ENCODE measurements at regions not wholly inside any gene's neighbourhood (a gene's known extent, or its start where the extent isn't known, plus 50 kb on each side); places are given as distances from the start of the nearest gene placed in this dataset.

DNA sequence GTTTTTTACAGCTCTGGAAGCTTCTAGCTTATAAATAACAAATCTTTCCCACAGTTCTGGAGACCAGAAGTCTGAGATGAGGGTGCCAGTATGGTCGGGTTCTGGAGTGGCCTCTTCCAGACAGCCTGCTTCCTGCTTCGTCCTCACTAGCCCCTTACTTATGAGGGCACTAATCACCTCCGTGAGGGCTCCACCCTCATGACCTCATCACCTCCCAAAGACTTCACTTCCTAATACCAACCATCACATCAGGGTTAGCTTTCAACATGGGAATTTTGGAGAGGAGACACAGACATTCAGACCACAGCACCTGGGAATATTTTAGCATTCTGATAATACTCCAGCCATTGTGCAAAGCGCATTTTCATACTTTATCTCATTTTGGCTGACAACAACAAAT lies 223.7 kb upstream of the IRF2BP2 start:
- no TSS peak for BruUV-seq (replicated peaks)
- TF ChIP-seq, protein P1, sequence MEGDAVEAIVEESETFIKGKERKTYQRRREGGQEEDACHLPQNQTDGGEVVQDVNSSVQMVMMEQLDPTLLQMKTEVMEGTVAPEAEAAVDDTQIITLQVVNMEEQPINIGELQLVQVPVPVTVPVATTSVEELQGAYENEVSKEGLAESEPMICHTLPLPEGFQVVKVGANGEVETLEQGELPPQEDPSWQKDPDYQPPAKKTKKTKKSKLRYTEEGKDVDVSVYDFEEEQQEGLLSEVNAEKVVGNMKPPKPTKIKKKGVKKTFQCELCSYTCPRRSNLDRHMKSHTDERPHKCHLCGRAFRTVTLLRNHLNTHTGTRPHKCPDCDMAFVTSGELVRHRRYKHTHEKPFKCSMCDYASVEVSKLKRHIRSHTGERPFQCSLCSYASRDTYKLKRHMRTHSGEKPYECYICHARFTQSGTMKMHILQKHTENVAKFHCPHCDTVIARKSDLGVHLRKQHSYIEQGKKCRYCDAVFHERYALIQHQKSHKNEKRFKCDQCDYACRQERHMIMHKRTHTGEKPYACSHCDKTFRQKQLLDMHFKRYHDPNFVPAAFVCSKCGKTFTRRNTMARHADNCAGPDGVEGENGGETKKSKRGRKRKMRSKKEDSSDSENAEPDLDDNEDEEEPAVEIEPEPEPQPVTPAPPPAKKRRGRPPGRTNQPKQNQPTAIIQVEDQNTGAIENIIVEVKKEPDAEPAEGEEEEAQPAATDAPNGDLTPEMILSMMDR (IDR thresholded peaks at IDR 0.05; ENCODE audit: unreplicated experiment), result no peak
- CTCF ChIA-PET, result no interaction called here
- Mint-ChIP-seq H3K4me1 (ENCODE audit: insufficient read depth, unreplicated experiment) (peaks cover 6% of the 10 kb centered on the region), H3K9me3 (ENCODE audit: unreplicated experiment) (no peaks in the 10 kb centered on the region), H3K36me3 (ENCODE audit: insufficient read depth, unreplicated experiment) (no peaks in the 10 kb centered on the region), H3K27ac (ENCODE audit: low read depth, unreplicated experiment) (no peak overlapping the region), H3K4me3 (ENCODE audit: unreplicated experiment) (no peak overlapping the region), H3K27me3 (ENCODE audit: insufficient read depth, unreplicated experiment) (peaks cover 23% of the 10 kb centered on the region)
- DNase-seq (ENCODE audit: unreplicated experiment), result no peak
- intact Hi-C loops (cut with micrococcal nuclease), result loop anchor here (10.0 kb wide), 1 partner anchor 339 kb away; no protein-coding TSS in a partner anchor
- POLR2A ChIA-PET, result interaction anchor here (1.5 kb wide), 1 partner anchor 12 kb away, joined by 4 read pairs; no protein-coding TSS in a partner anchor

DNA sequence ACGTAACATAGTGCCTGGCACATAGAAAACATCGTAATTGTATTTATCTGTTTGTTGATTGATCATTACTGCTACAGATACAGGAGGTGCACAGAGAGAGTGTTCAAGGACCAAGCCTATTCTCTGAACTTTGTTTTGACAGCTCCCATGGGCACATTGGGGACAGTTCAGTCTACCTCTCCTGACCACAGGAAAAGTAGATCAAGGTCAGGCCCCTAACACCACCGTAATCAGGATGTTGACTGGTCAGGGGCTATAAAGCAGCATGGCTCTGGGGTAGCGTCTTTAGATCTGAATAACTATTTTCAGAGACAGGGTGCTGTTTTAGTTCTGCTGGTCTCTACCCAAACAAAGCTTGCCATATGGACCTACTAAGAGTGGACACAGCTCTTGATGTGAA lies 223.1 kb upstream of the IRF2BP2 start:
- ChIA-PET CTCF (no interaction called here), POLR2A (interaction anchor here (1.1 to 1.5 kb wide), 2 partner anchors 12 to 65 kb away, joined by 3 to 4 read pairs; no protein-coding TSS in a partner anchor)
- no TSS peak for BruUV-seq (replicated peaks)
- Mint-ChIP-seq H3K36me3 (ENCODE audit: insufficient read depth, unreplicated experiment) (no peaks in the 10 kb centered on the region), H3K27ac (ENCODE audit: low read depth, unreplicated experiment) (no peak overlapping the region), H3K27me3 (ENCODE audit: insufficient read depth, unreplicated experiment) (peaks cover 29% of the 10 kb centered on the region), H3K4me1 (ENCODE audit: insufficient read depth, unreplicated experiment) (peaks cover 6% of the 10 kb centered on the region), H3K9me3 (ENCODE audit: unreplicated experiment) (no peaks in the 10 kb centered on the region), H3K4me3 (ENCODE audit: unreplicated experiment) (no peak overlapping the region)
- no peak for DNase-seq (ENCODE audit: unreplicated experiment)
- intact Hi-C loops (cut with micrococcal nuclease), result loop anchor here (10.0 kb wide), 1 partner anchor 338 kb away; no protein-coding TSS in a partner anchor
- TF ChIP-seq, protein P1 (IDR thresholded peaks at IDR 0.05; ENCODE audit: unreplicated experiment), result no peak

DNA sequence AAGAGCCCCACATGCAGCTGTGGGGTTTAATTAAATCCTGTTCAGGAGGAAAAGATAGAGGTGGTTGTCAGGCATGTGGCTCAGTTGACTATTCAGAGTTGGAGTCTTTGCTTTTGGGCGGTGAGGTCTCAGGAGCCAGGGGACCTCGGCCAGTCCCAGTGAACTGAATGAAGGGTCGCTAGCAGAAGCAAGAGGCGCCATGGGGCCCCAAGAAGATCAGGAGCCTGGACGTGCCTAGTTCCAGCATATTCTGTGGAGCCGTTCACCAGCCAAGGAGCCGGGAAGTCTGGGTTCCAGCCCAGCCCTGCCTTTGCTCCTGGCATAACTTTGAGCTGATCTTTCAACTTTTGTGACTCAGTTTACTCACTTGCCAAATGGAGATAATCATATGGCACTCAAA lies 217.7 kb upstream of the IRF2BP2 start:
- no TSS peak for BruUV-seq (replicated peaks)
- ChIA-PET POLR2A (interaction anchor here (1.1 kb wide), 2 partner anchors 55 to 252 kb away, joined by 3 to 4 read pairs; no protein-coding TSS in a partner anchor), CTCF (no interaction called here)
- DNase-seq (ENCODE audit: unreplicated experiment), result no peak
- H3K4me3 Mint-ChIP-seq (ENCODE audit: unreplicated experiment), result no peak overlapping the region
- H3K9me3 Mint-ChIP-seq (ENCODE audit: unreplicated experiment), result no peaks in the 10 kb centered on the region
- H3K27me3 Mint-ChIP-seq (ENCODE audit: insufficient read depth, unreplicated experiment), result peaks cover 47% of the 10 kb centered on the region
- intact Hi-C loops (cut with micrococcal nuclease), result no loop called here
- peaks cover 6% of the 10 kb centered on the region for H3K4me1 Mint-ChIP-seq (ENCODE audit: insufficient read depth, unreplicated experiment)
- TF ChIP-seq, protein P1 (IDR thresholded peaks at IDR 0.05; ENCODE audit: unreplicated experiment), result no peak
- no peak overlapping the region for H3K27ac Mint-ChIP-seq (ENCODE audit: low read depth, unreplicated experiment)
- H3K36me3 Mint-ChIP-seq (ENCODE audit: insufficient read depth, unreplicated experiment), result no peaks in the 10 kb centered on the region

DNA sequence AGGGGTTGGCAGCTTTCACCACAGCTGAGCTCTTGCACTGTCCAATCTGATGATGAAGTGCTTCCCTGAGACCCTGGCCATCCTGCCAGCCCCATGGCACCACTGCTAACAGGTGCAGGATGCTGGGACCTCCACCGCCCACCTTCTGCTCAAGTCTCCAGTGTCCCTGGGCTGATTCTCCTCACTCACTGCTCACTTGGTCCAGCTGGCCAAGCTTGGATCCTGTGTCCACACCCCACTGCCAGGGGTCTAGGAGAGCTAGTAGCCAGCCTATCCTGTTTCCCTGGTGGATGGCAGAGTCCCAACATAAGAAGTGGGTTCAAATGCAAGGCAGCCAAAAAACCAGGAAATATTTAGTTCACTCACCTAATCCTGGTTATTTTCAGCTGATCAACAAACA lies 217.2 kb upstream of the IRF2BP2 start:
- no peak for DNase-seq (ENCODE audit: unreplicated experiment)
- POLR2A ChIA-PET, result interaction anchor here (1.1 to 1.2 kb wide), 3 partner anchors 55 to 252 kb away, joined by 3 to 4 read pairs (median 3); no protein-coding TSS in a partner anchor
- TF ChIP-seq, protein P1 (IDR thresholded peaks at IDR 0.05; ENCODE audit: unreplicated experiment), result no peak
- Mint-ChIP-seq H3K27me3 (ENCODE audit: insufficient read depth, unreplicated experiment) (peaks cover 47% of the 10 kb centered on the region), H3K27ac (ENCODE audit: low read depth, unreplicated experiment) (no peak overlapping the region), H3K4me1 (ENCODE audit: insufficient read depth, unreplicated experiment) (peaks cover 6% of the 10 kb centered on the region), H3K36me3 (ENCODE audit: insufficient read depth, unreplicated experiment) (no peaks in the 10 kb centered on the region), H3K9me3 (ENCODE audit: unreplicated experiment) (no peaks in the 10 kb centered on the region), H3K4me3 (ENCODE audit: unreplicated experiment) (no peak overlapping the region)
- no TSS peak for BruUV-seq (replicated peaks)
- CTCF ChIA-PET, result no interaction called here
- intact Hi-C loops (cut with micrococcal nuclease), result no loop called here
